Esophagus muscularis mucosa (tissue), 4 donors: ENCODE measurements at regions not wholly inside any gene's neighbourhood (a gene's known extent, or its start where the extent isn't known, plus 50 kb on each side); places are given as distances from the start of the nearest gene placed in this dataset.

Source experiments
- DNase-seq: peaks from one replicate; pipeline ENCODE4 v3.0.0-alpha.2; 2017; ENCODE audit errors: extremely low spot score
- H3K27ac ChIP-seq, 4 donors: fragments of 200-600 bp; sonication (generic); replicated peaks in 1 of 4; 1 replicate in 3 of 4; 2 replicates in 1 of 4; pipeline ENCODE4 v1.5.1; 2016 to 2019; ENCODE audit warnings: mild to moderate bottlenecking in 1 of 4
- H3K27me3 ChIP-seq, 4 donors: fragments of 200-600 bp; sonication (generic); one replicate each; pipeline versions ENCODE4 v1.5.1 to v1.6.0; 2016 to 2019
- H3K36me3 ChIP-seq, 4 donors: fragments of 200-600 bp; sonication (generic); one replicate each; pipeline ENCODE4 v1.5.1; 2016 to 2019
- H3K4me1 ChIP-seq, 4 donors: fragments of 200-600 bp; sonication (generic); one replicate each; pipeline ENCODE4 v1.5.1; 2016 to 2019
- H3K4me3 ChIP-seq, 4 donors: fragments of 200-600 bp; sonication (generic); 1 replicate in 2 of 4; 2 replicates in 2 of 4; pipeline ENCODE4 v1.5.1; 2016 to 2019; ENCODE audit warnings: mild to moderate bottlenecking in 4 of 4, moderate library complexity in 1 of 4
- H3K9me3 ChIP-seq, 4 donors: fragments of 200-600 bp; sonication (generic); 1 replicate in 3 of 4; 2 replicates in 1 of 4; pipeline ENCODE4 v1.5.1; 2016 to 2019
- WGBS: methylation state at CpG from one replicate; pipeline ENCODE4 v1.1.5; 2018; 5-methylcytosine and 5-hydroxymethylcytosine counted together
- intact Hi-C: fragments of 100-400 bp; cut with DNase I; formaldehyde crosslinking; loops from one replicate; pipeline ENCODE4 v1.15.1; 2023
- TF ChIP-seq, protein P1 (sequence below), 3 experiments: fragments of 200-600 bp in 2 of 3; fragments of 450-650 bp in 1 of 3; sonication (generic) in 2 of 3; IDR thresholded peaks; one replicate each; pipeline ENCODE4 v1.5.1; 2017 to 2019; ENCODE audit warnings: antibody characterized with exemption in 3 of 3, mild to moderate bottlenecking in 2 of 3, moderate library complexity in 1 of 3

DNA sequence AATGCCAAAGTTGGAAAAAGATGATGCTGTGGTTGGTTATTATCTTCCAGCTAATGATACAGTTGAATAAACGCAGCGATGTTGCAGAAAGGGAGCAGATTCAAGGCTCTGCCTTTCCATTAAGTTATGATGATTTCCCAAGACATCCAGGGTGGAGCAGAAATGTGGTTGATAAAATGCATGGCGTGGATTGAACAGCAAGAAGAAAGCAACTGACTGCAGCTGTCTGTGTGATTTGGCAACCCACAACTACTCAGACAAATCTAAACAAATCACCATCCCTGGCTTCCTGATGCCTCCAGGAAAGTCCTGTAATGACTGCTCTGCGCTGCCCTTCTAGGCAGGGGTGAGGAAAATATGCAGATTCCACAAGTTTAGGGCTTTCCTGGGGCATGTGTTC is 166.3 kb downstream of the NRP2 start:
- TF ChIP-seq, protein P1, sequence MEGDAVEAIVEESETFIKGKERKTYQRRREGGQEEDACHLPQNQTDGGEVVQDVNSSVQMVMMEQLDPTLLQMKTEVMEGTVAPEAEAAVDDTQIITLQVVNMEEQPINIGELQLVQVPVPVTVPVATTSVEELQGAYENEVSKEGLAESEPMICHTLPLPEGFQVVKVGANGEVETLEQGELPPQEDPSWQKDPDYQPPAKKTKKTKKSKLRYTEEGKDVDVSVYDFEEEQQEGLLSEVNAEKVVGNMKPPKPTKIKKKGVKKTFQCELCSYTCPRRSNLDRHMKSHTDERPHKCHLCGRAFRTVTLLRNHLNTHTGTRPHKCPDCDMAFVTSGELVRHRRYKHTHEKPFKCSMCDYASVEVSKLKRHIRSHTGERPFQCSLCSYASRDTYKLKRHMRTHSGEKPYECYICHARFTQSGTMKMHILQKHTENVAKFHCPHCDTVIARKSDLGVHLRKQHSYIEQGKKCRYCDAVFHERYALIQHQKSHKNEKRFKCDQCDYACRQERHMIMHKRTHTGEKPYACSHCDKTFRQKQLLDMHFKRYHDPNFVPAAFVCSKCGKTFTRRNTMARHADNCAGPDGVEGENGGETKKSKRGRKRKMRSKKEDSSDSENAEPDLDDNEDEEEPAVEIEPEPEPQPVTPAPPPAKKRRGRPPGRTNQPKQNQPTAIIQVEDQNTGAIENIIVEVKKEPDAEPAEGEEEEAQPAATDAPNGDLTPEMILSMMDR (IDR thresholded peaks at IDR 0.05) = no peak
- intact Hi-C loops = no loop called here
- H3K36me3 ChIP-seq = no peaks in the 10 kb centered on the region
- 65% methylated on average over 4 of the region's 4 CpGs for WGBS
- no peak for DNase-seq
- no peak overlapping the region for H3K4me3 ChIP-seq
- H3K9me3 ChIP-seq = no peaks in the 10 kb centered on the region
- H3K4me1 ChIP-seq = peaks cover 0 to 15% (median 11%) of the 10 kb centered on the region in 4 donors
- H3K27me3 ChIP-seq = no peaks in the 10 kb centered on the region
- no peak overlapping the region for H3K27ac ChIP-seq
